GM21737 (cell line): ENCODE measurements at regions not wholly inside any gene's neighbourhood (a gene's known extent, or its start where the extent isn't known, plus 50 kb on each side); places are given as distances from the start of the nearest gene placed in this dataset.
"Not testable (repeated sequence)": the region's sequence is repeated elsewhere in the genome, so short reads cannot be mapped to it uniquely, and the experiment has no call there.

Experiments
- ATAC-seq: cut with Tn5 transposase; IDR thresholded peaks from one replicate; pipeline ENCODE4 v1.9.1; 2021; ENCODE audit warnings: mild to moderate bottlenecking, moderate library complexity; ENCODE audit not compliant: unreplicated experiment

- ATAC-seq: no peak
These were observed 220.5 kb downstream of the CYP26B1 start for GRCh38 chr2:71926876-71927756.

- ATAC-seq: no peak
These were observed 221.6 kb downstream of the CYP26B1 start for GRCh38 chr2:71926089-71926447.

- no peak for ATAC-seq
These were observed 222.2 kb downstream of the CYP26B1 start for GRCh38 chr2:71925268-71926088.

GRCh38 chr2:71923887-71924533 lies 223.7 kb downstream of the CYP26B1 start:
- peak; percentile 65 for ATAC-seq

GRCh38 chr2:71923143-71923525 lies 224.5 kb downstream of the CYP26B1 start:
- no peak for ATAC-seq

DNA sequence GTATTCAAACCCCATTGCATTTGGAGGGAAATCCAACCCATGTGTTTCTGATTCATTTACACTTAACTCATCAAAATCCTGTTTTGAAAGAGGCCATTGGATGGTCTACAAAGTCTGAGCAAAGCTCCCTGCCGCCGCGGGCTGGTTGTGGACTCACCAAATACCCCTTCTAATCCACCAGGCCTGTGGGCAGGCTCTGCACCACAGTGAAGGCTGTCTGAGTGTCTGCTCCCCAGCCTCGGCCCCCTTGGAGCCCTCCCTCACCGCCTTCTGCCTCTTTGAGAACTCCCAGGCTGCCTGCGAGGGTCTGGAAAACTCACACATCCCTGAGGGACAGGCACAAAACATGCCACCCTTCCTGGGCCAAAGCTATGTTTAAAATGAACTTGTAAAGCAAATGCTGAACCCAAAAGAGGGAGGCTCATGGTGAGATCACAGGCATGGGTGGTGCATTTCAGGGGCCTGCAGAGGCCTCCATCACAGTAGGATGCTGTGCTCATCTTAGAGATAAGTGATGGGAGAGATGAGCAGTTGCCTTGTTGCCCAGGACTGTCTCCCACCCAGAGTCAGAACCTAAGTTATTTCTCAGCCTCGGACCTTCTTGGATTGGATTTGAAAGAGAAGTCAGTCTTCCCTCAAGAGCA lies 225.0 kb downstream of the CYP26B1 start:
- ATAC-seq: no peak

DNA sequence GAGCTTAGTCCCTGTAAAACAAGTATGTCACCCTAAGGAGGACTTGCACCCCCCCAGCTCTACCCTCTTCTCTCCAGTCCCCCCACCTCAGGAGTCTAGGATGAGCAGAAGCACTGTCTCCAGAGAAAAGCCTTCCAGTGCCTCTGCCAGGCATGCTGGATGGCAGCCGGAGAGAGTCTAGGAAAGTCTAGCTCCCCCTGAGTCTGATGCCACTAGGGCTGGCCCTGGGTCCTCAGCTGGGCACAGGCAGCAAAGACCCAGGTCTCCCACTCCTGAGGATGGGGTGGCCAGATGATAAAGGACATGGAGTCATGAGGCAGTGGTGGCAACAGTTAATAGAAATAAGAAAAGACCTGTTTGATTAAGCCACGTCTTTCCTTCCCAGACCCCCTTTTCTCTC lies 225.6 kb downstream of the CYP26B1 start:
- no peak for ATAC-seq

- not testable (repeated sequence) for ATAC-seq
These were observed 226.8 kb downstream of the CYP26B1 start for GRCh38 chr2:71920819-71921218.

- no peak for ATAC-seq
These were observed 228.0 kb downstream of the CYP26B1 start for GRCh38 chr2:71919708-71920107.

DNA sequence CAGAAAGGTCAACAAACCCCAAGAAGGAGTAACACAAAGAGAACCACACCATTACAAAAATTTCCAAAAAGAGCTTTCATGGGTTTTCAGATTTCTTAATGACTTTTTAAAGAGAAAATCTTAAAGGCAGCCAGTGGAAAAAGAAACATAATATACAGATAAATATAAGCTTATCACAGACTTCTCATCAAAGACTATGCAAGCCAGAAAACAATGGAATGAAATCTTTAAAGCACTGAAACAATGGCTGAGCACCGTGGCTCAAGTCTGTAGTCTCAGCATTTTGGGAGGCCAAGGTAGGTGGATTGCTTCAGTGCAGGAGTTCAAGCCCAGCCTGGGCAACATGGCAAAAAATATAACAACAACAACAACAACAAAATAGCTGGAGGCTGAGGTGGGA lies 237.4 kb downstream of the CYP26B1 start:
- no peak for ATAC-seq

DNA sequence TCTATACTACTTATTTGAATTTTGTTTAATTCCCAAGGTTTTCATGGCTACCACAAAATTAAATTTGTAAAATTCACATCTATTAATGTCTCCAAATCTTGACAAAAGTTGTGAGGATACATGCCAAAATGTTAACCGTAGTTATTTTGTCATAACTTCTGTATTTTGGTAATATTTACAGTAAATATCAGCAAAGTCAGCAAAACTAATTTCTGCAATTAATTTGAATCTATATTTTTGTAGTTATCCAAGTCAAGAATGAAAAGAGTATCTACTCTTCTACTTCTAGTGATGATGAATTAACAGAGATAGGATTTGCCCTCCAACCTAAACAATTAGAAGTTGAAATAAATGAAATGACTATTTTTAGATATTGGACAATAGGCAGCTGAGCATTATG lies 238.9 kb downstream of the CYP26B1 start:
- no peak for ATAC-seq

GRCh38 chr2:71907503-71907902 lies 240.2 kb downstream of the CYP26B1 start:
- no peak for ATAC-seq

DNA sequence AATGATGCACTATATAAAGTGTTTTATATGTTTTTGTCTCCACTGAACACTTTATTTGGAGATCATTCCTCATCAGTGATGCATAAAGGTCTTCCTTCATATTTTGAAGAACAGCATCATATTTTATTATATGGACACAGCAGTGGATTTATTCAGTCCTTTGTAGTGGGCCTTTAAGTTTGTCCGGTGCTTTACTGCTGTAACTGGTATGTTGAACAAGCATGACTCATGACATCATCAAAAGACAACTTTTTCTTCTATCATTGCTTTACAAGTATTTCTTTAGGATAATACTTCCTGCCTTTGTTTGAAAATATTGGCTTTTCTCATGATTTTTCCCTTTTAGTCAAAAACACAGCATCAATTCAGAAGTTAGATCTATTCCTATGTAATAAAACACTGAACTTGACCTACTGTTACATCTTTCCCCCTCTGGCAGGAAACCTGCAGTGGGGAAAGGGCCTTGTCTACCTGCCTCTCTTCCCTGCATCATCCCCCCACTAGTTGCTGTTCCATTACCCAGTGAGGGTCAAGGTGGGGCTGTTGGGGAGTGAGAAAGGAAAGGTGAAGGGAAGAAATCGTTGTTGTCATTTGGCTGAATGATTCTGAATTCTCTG lies 241.2 kb downstream of the CYP26B1 start:
- no peak for ATAC-seq

DNA sequence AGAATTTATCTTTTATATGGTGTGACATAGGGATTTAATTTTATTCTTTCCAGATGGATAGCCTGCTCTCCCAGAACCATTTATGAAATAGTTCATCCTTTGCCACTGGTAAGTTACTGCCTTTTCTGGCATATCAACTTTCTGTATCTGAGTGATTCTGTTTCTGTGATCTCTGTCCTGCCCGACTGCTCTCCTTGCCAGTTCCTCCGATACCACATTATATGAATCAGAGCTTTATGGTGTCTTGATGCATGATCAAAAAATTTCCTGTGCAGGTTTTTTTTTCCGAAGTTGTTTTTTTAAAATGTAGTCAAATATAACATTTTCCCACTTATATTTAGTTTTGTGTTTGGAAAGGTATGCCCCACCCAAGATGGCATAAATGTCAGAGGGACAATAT lies 242.5 kb downstream of the CYP26B1 start:
- ATAC-seq: no peak

GRCh38 chr2:71903841-71904240 lies 243.8 kb downstream of the CYP26B1 start:
- no peak for ATAC-seq

GRCh38 chr2:71901466-71901865 lies 246.2 kb downstream of the CYP26B1 start:
- no peak for ATAC-seq

DNA sequence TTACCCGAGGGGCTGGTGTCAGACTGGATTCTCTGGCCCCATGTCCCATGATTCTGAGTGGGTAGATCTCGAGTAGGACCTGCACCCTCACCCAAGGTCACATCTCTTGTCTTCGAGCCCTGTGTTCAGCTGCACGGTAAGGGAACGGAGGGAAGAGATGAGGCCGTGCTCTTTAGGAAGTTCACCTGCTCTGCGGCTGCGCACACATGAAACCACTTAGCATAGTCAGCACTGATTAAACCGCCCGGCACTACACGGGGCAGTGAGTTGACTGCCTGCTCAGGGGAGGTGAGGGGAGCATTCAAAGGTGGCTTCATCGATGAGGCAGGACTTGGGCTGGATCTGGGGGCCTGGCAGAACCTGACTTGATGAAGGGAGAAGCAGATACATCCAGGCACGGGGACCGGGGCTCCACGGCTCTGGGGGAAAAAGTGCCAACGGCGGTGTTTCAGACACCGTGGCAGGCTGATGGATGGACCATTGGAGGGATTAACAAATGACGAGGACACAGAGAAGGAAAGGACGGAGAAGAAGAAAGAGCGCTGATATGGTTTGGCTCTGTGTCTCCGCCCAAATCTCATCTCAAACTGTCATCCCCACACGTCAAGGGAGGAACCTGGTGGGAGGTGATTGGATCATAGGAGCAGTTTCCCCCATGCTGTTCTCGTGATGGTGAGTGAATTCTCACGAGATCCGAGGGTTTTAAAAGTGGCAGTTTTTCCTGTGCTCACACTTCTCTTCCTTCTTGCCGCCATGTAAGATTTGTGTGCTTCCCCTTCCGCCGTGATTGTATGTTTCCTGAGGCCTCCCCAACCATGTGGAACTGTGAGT lies 248.6 kb downstream of the CYP26B1 start:
- no peak for ATAC-seq

DNA sequence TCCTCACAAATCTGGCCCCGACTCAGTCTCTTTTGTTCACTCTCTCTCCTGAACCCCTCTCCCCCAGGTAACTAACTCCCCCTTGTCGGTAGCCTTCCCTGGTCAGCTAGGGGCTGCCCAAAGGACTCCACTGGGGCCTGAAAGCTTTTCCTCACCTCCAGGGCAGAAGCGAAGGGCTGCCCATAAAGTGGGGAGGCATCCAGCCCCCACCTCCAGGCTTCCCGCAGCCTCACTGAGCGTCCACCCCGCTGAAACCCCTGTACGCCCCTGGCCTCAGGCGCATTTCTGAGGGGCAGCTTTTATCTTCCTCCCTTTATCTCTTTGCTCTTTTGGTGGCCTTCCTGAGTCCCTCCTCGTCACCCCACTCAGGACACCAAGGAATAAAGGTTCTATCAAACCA lies 249.3 kb downstream of the CYP26B1 start:
- no peak for ATAC-seq

DNA sequence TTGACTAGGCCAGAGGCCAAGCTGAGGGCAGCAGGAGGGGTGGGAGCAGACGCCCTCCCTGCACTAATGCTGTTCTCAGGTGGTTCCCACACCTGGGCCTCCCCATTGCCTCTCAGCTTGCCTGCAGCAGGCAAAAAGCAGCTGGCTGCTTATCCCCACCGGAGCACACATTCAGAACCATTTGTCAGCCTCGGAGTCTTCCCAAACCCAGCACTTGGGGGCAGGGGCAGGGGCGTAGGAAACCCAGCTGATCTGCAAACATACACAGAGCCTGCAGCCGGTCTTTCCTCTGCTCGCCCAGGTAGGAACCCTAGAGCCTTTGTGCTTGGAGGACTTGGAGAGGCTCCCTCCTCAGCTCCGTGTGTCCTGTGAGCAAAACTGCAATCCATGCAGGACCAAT lies 249.8 kb downstream of the CYP26B1 start:
- ATAC-seq: no peak

DNA sequence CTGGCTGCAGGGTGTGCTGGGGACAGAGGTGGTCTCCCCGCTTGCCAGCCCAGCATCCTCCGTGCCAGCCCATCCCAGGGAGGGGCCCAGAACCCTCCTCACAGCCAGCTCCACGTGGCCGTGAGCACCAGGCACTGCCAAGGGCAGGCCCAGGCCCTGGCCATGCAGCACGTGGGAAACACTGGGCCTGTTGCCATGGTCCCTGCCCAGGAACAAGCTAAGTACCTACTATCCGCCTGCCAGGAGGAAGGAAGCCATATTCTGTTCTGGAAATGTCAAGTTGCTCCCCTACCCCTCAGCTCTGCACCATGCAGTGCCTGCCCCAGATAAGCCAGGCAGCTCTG lies 250.6 kb downstream of the CYP26B1 start:
- ATAC-seq: no peak
